Right hindlimb (tissue), 1 donor: ENCODE measurements at regions not wholly inside any gene's neighbourhood (a gene's known extent, or its start where the extent isn't known, plus 50 kb on each side); places are given as distances from the start of the nearest gene placed in this dataset.
"Not testable (repeated sequence)": the region's sequence is repeated elsewhere in the genome, so short reads cannot be mapped to it uniquely, and the experiment has no call there.

Experiments used
- DNase-seq: peaks from one replicate; pipeline ENCODE4 v3.0.0-alpha.2; 2018

DNA sequence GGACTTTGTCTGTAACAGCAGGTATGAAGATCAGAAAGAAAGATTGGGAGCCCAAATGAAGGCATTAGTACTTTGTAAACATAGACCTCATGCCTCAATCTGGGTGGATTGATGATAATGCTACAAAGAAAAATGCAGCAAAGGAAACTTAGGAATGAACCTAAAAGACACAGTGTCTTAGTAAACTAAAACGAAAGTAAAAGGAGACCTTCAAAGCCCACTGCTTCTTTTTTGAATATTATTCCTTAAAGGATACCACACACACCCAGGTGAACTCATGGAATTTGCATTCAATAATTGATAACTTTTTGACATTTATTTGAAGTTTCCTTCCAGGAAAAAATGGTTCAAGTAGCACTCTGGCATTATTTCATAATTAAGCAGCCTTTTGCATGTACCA, 543.2 kb downstream of the TTLL7 start:
- DNase-seq, result not testable (repeated sequence)

DNA sequence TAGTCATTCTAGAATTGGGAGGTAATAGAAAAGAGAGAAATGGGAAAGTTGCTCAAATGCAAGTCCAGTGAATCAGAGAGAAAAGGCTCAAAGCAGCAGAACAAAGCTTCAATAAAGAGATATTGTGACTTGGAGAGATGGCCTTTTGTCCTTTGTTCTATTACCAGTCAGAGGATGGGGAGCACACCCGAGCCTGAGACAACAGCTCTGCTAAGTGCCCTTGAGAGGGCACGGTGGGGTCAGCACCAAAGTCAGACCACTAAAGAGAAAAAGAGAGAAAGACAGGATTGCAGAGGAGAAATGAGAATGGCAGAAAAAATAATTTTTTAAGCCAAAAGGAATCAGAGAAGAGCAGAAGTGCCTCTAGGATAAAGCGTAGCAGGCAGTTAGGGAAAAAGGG, 553.1 kb downstream of the TTLL7 start:
- not testable (repeated sequence) for DNase-seq

DNA sequence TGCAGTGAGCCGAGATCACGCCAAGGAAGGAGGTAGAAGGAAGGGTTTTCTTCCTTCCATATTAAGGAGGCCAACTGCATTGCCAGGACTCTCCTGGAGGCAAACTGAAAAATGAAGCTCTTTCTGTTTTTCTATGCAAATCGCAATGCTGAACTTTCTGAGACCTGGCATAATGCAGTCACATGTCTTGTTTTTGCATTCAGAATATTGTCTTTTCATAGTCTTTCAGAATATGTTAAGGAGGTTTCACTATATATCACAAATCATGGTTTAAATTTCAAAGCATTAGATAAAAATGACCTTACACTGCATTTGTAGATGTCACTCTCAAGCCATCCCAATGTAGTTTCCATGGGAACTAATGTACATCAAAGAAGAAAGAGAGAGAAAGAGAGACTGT, 556.5 kb downstream of the TTLL7 start:
- not testable (repeated sequence) for DNase-seq

DNA sequence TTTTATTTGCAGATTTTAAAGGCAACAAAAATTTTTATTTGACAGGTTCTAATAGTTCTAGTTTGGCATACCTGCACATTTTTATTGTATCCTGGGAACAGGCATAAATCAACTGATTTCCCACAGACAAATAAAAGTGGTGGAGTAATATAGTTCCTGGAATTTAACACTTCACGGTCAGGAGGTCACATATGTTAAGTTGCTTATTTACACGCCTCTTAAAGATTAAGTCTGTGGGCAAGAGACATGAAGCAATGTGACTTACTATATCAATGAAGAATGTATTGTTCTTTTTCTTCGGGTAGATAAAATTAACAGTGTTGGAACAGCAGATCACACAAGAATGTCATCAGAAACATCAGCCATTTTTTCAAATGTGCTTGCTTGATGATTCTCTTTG, 558.3 kb downstream of the TTLL7 start:
- DNase-seq, result not testable (repeated sequence)

DNA sequence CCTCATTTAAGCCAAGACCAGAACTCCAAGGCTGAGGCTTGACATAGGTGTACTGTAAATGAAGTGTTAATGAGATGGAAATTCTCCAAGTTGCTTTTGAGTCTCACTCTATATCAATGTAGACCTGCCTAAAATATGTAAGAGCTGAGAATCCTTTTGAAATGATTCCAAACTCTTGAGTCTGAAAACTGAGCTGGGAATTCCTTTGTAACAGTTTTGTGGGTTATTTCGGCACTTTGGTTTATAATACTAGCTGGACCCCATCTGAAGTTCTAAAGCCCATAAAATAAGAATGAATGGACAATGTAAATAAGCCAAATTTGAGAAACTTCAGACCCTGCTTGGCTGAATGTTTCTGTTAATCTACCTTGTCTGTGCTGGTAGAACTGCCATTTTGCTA, 558.9 kb downstream of the TTLL7 start:
- DNase-seq, result not testable (repeated sequence)

DNA sequence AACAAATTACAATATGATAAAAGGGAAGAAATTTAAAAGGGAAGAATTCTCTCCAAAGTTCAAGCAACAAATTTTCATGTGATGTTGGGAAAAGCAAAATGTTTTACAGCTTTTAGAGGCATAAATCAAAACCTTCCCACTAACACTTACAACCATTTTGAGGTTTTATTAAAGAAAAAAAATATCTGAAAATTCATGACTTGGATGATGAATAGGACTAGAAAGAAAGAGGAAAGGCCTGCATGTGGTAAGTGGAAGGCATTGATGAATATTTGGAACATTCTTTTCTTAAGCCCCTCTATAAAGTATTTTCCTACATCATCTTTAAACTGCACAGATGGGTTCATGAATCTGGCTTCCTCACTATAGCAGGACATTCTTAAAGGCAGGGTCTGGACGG, 560.6 kb downstream of the TTLL7 start:
- not testable (repeated sequence) for DNase-seq

DNA sequence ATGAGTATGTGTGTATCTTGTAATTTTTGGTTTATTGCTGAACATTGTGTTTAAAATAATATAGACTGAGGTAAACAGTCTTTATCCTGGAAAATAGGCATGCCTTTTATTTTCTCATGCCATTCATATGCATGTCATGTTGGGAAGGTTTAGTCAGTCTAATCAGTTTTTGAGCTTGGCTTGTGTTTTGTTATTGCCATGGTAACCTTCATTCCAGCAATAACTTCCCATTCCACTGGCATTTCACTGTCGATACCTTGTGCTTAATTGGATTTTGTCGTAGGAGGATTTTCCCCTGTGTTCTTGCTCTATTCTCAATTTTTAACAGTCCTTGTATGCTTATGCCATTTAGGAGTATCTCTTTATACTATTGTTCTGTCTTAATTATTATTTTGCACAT, 563.6 kb downstream of the TTLL7 start:
- not testable (repeated sequence) for DNase-seq

DNA sequence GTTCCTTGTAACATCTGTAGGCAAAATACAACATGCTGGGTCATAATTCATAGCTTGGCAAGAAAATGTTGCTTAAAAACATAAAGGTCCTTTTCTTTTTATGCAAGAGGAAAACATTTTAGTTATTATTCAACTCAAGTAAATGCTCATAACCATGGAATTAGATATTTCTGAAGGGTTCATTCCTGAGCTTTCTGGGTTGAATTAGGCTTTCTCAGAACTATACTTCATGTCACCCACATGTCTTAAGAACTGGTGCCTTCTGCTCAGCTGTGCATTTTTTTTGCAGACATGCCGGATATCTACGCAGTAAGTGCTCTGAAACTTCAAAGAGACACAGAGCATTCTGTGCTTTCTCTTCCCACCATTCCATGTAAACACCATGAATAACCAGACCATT, 571.4 kb downstream of the TTLL7 start:
- DNase-seq, result not testable (repeated sequence)

DNA sequence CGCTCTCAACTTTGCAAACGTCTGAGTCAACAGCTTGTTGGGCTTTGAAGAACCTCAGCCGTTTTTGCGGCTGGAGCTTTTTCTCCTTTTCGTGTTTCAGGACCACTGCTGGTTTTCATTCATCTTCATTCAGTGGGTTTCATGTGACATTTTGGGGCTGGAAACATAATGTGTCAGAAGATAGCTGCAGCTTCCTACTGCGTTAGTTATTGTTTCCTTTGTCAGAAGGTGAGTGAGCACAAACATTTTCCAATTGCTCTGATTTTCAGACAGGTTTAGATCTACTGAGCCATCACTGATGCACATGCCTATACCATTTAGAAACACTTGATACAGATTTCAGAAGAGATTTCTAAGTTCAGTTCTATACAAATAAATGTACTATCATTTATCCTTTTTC, 575.5 kb downstream of the TTLL7 start:
- not testable (repeated sequence) for DNase-seq

DNA sequence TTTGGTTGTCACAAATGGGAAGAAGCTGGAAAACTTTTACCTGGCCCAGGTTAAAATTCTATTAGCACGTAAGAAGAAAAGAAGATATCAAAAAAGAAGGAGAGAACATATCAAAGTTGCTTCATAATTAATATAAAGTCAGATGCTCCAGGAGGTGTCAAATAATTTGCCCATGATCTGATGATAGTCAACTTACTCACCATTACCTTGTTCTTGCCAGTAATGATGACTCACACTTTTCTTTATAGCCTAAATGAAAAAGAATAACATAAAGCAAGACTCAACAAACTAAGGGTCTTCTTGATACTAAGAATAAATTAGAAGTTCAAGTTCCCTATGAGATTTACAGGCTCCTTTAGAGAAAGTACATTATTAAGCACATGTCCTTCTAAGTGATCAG, 580.4 kb downstream of the TTLL7 start:
- no peak for DNase-seq

DNA sequence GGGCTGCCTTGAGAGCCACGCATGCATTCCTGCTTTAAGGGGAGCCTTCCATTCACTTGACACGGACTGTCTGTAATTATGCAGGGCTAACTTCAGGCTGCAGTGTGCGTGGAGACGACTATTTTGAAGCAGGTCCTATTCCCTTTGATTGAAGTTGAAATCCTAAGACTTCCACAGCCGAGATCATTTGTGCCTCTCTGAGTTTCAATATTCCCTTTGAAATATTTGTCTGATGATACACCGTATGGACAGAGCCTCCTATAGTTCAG, 585.2 kb downstream of the TTLL7 start:
- not testable (repeated sequence) for DNase-seq

DNA sequence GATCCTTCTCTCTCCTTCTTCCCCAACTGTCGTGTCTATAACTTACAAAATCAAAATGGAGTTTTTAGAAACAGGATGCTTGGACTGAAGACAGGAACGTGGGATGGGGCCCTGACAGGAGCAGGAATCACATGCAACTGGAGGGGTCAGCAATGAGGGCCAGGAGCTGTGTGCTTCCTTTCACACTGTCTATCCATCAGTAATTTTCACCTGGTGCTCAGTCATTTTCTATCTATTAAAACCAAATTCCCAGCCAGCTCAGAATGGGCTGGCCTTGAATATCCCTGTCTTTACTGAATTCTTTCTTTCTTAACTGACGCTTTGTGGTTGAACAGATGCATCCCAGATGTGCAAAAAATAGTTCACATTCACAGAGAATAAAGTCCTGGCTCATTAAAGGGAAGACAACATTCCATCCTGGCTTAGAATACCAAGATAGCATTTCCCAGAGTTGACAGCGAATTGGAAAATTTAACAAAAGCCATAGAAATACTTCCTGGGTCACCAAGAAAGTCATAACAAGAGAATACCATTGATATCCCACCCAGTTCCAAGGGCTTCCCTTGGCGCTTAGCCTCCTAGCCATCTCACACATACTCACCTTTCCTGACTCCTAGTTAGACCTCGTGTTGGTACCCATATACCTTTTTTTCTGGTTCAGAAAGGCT, 588.1 kb downstream of the TTLL7 start:
- DNase-seq, result not testable (repeated sequence)

DNA sequence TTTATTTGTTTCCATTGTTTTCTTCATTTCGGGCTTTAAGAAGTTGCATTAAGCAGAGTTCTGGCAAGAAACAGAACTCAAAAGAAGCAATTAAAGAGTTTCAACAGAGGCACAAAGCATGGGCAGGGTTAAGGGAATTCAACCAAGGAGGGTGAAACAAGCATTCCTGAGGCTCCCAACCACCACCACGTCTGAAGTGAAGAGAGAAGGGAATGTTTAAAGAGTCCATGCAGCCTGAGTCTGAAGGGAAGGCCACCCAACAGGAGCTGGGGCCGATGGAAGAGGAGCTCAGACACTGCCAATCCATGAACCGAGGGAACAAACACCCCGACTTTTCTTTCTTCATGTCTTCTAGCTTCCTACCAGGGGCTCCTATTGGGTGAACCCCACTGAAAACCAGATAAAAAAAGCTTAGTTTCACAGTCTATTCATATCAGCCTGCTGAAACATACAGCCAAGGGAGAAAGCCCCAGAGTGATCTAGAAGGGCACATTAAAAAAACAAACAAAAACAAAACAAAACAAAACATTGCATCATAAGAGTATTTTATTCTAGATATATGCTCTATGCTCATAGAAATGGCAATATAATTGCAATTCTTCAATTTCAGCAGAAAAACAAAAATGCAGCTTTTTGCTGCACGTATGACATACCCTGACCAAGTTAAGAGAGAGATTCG, 592.1 kb downstream of the TTLL7 start:
- not testable (repeated sequence) for DNase-seq

DNA sequence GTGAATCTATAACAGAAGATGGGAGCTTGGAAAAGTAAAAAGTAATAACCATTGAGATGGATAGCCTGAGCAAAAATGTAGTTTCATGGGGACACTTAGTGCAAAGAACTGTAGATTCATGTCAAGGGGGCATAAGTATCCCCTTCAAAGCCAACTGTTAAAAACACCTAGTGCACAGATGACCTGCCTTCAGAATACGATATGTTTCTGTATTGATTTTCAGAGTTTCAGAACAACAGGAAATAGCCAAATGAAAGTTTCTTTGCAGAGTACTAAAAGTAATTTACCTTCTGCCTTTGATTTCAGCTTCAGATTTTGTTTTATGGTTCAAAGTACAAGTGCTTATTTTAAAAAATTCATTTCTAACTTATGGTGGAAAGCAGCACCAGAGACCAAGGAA, 593.1 kb downstream of the TTLL7 start:
- DNase-seq, result not testable (repeated sequence)

DNA sequence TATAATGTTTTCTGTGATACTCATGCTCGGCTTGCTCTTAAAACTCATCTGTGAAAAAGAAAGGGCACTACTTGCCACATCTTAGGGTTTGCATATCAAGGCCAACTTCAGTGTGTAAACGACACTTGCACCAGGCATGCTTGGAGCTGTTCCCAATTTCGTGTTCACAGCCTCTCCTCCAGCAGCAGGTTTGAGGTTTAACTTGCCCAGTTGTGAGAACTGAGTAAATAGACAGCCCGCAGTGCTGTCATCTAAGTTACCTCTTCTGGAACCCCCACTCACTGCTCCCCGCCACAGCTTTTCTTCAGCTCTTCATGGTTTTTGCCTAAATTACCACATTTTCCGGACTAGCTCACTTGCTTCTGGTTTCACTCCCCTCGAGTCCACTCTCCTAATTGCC, 595.4 kb downstream of the TTLL7 start:
- DNase-seq, result not testable (repeated sequence)

DNA sequence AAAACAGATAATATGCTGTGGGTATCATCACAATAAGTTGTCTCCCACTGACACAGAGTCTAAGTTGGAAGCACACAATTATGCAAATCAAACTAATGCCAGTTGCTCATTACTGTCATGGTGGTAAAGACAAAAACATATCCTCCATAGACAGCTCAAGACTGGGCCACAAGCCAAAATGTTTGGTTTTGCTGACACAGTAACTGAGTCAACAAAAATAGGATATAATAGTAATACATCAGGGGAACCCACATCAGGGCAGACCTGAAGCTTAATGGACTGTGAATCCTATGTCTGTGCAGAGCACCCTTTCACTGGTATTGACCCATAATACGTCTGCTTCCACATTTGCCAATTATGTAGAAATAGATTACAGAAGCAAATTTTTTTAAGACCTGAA, 597.8 kb downstream of the TTLL7 start:
- DNase-seq, result not testable (repeated sequence)

DNA sequence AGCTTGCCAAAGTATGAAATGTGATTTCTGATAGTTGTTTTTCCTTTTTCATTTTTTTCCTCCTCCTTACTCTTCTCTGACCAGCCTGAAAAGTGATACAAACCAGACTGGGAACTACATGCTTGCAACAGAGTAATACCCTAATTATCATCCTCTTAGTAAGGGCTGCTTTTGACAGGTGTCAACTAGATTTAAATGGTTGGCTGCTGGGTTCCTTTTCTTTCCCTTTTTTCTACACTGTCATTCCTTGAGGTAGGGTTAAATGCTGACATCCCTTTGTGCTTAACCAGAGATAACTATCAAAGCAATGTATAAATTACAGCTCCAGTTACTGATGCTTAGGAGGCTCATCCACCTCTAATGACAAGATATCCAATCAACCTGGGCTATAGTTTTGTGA, 598.8 kb downstream of the TTLL7 start:
- DNase-seq, result not testable (repeated sequence)

DNA sequence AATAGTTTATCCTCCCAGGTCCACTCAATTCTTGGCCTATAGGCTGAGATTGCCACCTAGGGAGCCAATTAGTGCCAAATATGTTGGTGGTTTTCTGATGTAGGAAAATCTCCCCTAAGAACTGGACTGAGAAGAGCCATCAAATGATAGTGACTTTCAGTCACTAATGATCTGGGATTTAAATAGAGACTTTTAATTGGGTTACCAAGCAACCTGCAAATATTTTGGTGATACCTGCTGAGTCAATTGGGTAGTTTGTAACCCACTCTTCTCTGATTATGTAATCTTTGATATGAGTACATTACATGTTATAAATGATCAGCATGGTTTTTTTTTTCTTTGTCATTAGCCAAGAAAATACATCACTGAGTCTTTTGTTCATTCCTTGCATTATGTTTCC, 600.8 kb downstream of the TTLL7 start:
- not testable (repeated sequence) for DNase-seq

DNA sequence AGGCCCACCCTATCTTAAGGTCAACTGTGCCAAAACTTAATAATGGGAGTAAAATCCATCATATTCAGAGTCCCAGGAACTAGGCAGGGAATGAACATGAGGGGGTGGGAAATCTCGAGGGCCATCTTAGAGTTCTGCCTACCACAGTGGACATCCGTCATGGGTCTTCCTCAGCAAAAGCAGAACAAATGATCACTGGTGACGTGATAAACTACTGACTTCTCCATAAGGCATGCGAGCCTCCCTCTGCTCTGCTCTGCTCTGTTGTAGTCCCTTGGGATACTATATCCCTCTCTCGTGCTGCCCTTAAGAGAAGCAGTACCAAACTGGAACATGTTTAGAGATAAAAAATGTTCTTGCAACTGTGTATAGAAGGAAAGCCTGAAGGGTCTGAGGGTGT, 603.8 kb downstream of the TTLL7 start:
- DNase-seq, result not testable (repeated sequence)

DNA sequence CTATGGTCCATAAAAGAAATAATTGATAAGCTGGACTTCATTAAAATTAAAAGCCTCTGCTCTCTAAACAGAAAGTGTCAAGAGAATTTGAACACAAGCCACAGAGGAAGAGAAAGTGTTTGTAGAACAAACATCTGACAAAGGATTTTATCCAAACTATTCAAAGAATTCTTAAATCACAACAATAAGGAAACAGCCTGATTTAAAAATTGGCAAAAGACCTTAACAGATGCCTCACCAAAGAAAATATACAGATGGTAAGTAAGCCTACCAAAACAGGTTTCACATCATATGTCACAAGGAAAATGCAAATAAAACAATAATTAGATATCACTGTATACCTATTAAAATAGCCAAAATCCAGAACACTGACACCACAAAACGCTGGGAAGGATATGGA, 612.0 kb downstream of the TTLL7 start:
- not testable (repeated sequence) for DNase-seq

DNA sequence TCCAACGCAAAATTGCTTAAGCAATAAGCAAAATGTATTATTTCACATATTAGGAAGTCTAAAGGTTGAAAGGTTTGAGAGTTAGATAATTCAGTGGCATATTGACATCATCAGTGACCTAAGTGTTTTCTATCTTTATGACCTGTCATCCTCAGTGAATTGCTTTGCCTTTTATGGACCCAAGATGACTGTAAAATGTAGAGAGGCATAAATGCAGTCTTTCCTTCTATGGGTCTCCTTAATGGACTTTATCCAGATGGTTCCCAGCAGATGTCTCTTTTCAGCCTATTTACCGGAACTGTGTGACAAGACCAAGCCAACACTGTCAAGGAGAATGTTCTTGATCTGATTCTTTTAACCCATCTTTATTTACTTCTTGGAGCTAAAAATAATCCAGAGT, 615.8 kb downstream of the TTLL7 start:
- not testable (repeated sequence) for DNase-seq

DNA sequence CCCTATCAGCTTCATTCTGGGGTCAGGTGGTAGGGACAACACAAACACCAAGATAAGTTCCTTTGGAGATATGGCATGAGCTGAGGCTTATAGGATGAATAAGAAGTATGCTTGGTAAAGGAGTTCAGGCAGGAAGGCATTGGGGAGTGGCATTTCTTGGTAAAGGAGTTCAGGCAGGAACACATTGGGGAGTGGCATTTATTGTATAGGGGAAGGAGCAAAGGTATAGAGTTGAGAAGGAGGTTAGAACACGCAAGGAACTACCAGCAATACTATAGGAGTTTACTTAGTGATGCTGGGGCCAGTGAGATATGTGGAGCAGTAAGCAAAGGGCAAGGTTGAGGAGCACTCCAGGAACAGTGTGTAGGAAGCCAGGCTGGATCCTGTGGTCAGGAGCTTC, 625.9 kb downstream of the TTLL7 start:
- DNase-seq, result not testable (repeated sequence)

DNA sequence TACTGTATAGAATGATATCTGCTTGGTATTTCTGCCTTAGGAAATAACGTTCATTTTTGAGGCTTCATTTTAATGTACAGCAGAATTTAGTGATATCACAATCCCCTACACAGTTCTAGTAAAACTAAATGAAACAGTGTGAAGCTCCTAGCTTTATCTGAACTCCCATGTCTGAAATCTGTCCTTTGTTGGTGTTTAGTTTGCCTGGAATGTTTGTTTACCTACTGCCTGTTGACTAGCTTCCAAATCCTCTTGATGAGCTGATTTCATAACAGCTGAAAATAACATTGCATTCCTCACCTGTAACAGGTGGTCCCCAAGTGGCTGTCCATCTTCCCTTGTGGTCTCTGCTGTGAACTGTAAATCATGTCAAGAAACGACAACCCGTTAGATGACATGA, 629.1 kb downstream of the TTLL7 start:
- DNase-seq, result not testable (repeated sequence)

DNA sequence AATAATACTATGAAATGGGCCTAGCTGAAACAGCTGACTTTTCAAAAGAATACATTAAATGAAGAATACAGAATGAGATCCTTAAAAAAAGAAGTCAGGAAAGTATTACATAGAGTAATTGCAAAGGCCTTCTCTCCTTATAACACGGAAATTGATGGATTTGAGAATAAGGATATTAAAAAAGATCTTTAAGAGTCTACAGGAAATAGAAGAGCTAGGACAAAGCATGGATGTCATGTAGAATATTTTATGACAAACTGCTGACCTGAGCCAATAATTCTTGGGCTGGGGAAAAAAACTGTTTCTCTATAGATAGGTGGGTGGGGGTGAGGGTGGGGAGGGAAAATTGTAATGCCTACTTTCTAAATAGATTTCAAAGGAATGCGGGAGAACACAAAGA, 633.6 kb downstream of the TTLL7 start:
- not testable (repeated sequence) for DNase-seq

DNA sequence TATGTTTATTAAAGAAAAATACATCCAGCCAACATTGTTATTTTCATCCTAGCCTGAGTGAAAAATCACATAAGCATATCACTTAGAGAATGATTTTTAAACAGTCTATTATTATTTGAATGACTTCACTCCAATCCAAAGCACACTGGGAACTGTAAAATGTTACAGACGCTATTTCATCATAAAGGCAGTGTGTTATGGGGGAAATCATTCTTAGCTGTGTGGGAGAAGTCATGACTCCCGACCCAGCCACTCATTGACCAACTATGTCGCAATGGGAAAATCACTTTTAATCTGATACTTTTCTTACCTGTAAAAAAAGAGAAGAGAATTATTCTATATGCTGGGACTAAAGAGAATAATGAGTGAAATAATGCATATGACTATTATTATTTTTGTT, 653.6 kb downstream of the TTLL7 start:
- DNase-seq, result not testable (repeated sequence)
